Testis (tissue), 2 donors: ENCODE measurements at regions not wholly inside any gene's neighbourhood (a gene's known extent, or its start where the extent isn't known, plus 50 kb on each side); places are given as distances from the start of the nearest gene placed in this dataset.

Source experiments
- DNase-seq: peaks from one replicate; pipeline ENCODE4 v3.0.0-alpha.2; 2019
- H3K27ac ChIP-seq, 2 donors: fragments of 200-600 bp; sonication (generic); one replicate each; pipeline ENCODE4 v1.5.1; 2019
- H3K27me3 ChIP-seq: fragments of 200-600 bp; sonication (generic); one replicate; pipeline ENCODE4 v1.5.1; 2019
- H3K36me3 ChIP-seq: fragments of 200-600 bp; sonication (generic); one replicate; pipeline ENCODE4 v1.5.1; 2017; ENCODE audit warnings: low read depth; ENCODE audit errors: missing control alignments
- H3K4me1 ChIP-seq: fragments of 200-600 bp; sonication (generic); one replicate; pipeline ENCODE4 v1.5.1; 2019
- H3K4me3 ChIP-seq, 2 donors: fragments of 200-600 bp; sonication (generic); one replicate each; pipeline ENCODE4 v1.5.1; 2017 to 2019
- H3K9me3 ChIP-seq: fragments of 200-600 bp; sonication (generic); one replicate; pipeline ENCODE4 v1.5.1; 2017
- CTCF ChIP-seq, 3 experiments: fragments of 450-650 bp in 2 of 3; fragments of 200-600 bp in 1 of 3; sonication (generic) in 1 of 3; IDR thresholded peaks; one replicate each; pipeline ENCODE4 v1.5.1; 2016 to 2019; ENCODE audit warnings: antibody characterized with exemption in 3 of 3, mild to moderate bottlenecking in 2 of 3, moderate library complexity in 1 of 3
- POLR2A ChIP-seq: fragments of 450-650 bp; IDR thresholded peaks from one replicate; pipeline ENCODE4 v1.6.1; 2017; ENCODE audit warnings: antibody characterized with exemption, mild to moderate bottlenecking, moderate library complexity
- WGBS, 2 donors: methylation state at CpG; one replicate each; pipeline ENCODE4 v1.1.5; 2018; 5-methylcytosine and 5-hydroxymethylcytosine counted together
- intact Hi-C: fragments of 100-400 bp; cut with DNase I; formaldehyde crosslinking; loops from one replicate; pipeline ENCODE4 v1.15.1; 2023; ENCODE audit warnings: low total_unique reads

GRCh38 chr13:66128201-66128600, 1101.9 kb downstream of the PCDH9 start:
- Histone ChIP-seq H3K36me3 (no peaks in the 10 kb centered on the region), H3K4me3 (no peak overlapping the region), H3K27me3 (no peaks in the 10 kb centered on the region), H3K27ac (no peak overlapping the region), H3K4me1 (no peaks in the 10 kb centered on the region), H3K9me3 (no peaks in the 10 kb centered on the region)
- intact Hi-C loops = no loop called here
- WGBS, 2 donors = 86 to 96% methylated on average over 1 of the region's 1 CpG
- no peak for DNase-seq
- TF ChIP-seq POLR2A (no peak), CTCF (IDR thresholded peaks at IDR 0.05) (no peak)

GRCh38 chr13:66117563-66117962, 1112.6 kb downstream of the PCDH9 start:
- TF ChIP-seq CTCF (IDR thresholded peaks at IDR 0.05) = no peak
- TF ChIP-seq POLR2A = no peak

GRCh38 chr13:66113882-66114526, 1116.1 kb downstream of the PCDH9 start:
- H3K4me3 ChIP-seq = no peak overlapping the region
- no peaks in the 10 kb centered on the region for H3K4me1 ChIP-seq
- H3K27me3 ChIP-seq = no peaks in the 10 kb centered on the region
- TF ChIP-seq POLR2A = no peak
- no peak for TF ChIP-seq CTCF (IDR thresholded peaks at IDR 0.05)
- H3K27ac ChIP-seq = no peak overlapping the region
- H3K36me3 ChIP-seq = no peaks in the 10 kb centered on the region
- WGBS, 2 donors = 77 to 82% methylated on average over 5 of the region's 5 CpGs
- H3K9me3 ChIP-seq = no peaks in the 10 kb centered on the region
- intact Hi-C loops = no loop called here
- no peak for DNase-seq

More at GRCh38 chr13:66117563-66117962, 1112.6 kb downstream of the PCDH9 start:
- intact Hi-C loops = no loop called here
- Histone ChIP-seq H3K4me1 (no peaks in the 10 kb centered on the region), H3K36me3 (no peaks in the 10 kb centered on the region), H3K27ac (no peak overlapping the region), H3K9me3 (no peaks in the 10 kb centered on the region), H3K27me3 (no peaks in the 10 kb centered on the region), H3K4me3 (no peak overlapping the region)
- no peak for DNase-seq
- WGBS, 2 donors = 89 to 90% methylated on average over 4 of the region's 4 CpGs

DNA sequence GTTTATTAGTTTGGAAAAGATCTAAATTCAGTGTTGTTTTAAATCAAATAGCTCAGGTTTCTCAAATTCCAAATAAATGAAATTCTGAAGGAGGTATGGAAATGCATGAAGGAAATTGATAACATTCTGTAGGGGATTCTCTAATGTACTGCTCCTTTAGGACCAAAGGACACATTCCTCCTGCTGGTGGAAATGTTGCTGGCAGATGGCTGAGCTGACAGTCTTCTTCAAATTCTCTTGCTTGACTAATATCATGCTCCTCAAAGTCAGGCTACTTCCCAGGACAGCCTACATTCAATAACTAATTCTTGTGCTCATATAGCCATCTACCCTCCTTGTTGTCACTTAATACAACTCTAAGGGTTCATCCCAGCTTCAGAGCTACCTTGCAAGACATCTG, 1118.5 kb downstream of the PCDH9 start:
- no peak for DNase-seq
- Histone ChIP-seq H3K27me3 (no peaks in the 10 kb centered on the region), H3K36me3 (no peaks in the 10 kb centered on the region), H3K27ac (no peak overlapping the region), H3K9me3 (no peaks in the 10 kb centered on the region), H3K4me1 (no peaks in the 10 kb centered on the region), H3K4me3 (no peak overlapping the region)
- intact Hi-C loops = no loop called here
- TF ChIP-seq POLR2A (no peak), CTCF (IDR thresholded peaks at IDR 0.05) (no peak)

GRCh38 chr13:66106246-66106645, 1123.9 kb downstream of the PCDH9 start:
- H3K27me3 ChIP-seq = no peaks in the 10 kb centered on the region
- no peak overlapping the region for H3K27ac ChIP-seq
- 74 to 92% methylated on average over 2 of the region's 2 CpGs for WGBS, 2 donors
- no peaks in the 10 kb centered on the region for H3K36me3 ChIP-seq
- TF ChIP-seq CTCF (IDR thresholded peaks at IDR 0.05) = no peak
- TF ChIP-seq POLR2A = no peak
- intact Hi-C loops = no loop called here
- H3K4me3 ChIP-seq = no peak overlapping the region
- DNase-seq = no peak
- no peaks in the 10 kb centered on the region for H3K4me1 ChIP-seq
- no peaks in the 10 kb centered on the region for H3K9me3 ChIP-seq
